ENCODE measurements at regions not wholly inside any gene's neighbourhood (a gene's known extent, or its start where the extent isn't known, plus 50 kb on each side); places are given as distances from the start of the nearest gene placed in this dataset.

DNA sequence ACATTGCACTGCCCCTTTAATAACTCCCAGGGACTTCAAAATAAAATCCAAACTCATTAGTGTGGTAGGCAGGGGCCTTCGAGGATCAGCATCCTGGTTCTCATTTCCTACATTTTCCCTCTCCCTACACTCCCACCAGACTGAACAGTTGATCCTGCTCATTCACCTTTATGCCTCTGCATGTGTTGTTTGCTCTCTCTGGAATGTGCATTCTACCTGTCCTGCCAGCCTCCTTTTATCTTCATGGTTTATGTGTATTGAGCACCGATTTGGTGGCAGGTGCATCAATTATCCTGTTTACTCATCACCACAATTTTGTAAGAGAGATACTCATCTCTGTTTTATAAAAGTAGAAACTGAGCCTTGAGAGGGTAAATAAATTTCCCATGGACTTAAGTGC lies 125.0 kb downstream of the ADSS2 start:
- TF ChIP-seq ZNF274 (IDR thresholded peaks at IDR 0.05; ENCODE audit: insufficient read depth, insufficient read length) (no peak), STAT3 (IDR thresholded peaks at IDR 0.05; ENCODE audit: low read depth, low read length) (no peak), EP300 (IDR thresholded peaks at IDR 0.05; ENCODE audit: borderline replicate concordance in 1 of 2, control insufficient read depth in 1 of 2, low read depth in 2 of 2, low read length in 2 of 2) (no peak), NFYA (IDR thresholded peaks at IDR 0.05; ENCODE audit: borderline replicate concordance, low read depth, low read length) (no peak), YY1 (IDR thresholded peaks at IDR 0.05; ENCODE audit: low read depth, low read length) (no peak), RFX5 (IDR thresholded peaks at IDR 0.05; ENCODE audit: low read depth, low read length) (no peak)
